ENCODE measurements at regions not wholly inside any gene's neighbourhood (a gene's known extent, or its start where the extent isn't known, plus 50 kb on each side); places are given as distances from the start of the nearest gene placed in this dataset.

DNA sequence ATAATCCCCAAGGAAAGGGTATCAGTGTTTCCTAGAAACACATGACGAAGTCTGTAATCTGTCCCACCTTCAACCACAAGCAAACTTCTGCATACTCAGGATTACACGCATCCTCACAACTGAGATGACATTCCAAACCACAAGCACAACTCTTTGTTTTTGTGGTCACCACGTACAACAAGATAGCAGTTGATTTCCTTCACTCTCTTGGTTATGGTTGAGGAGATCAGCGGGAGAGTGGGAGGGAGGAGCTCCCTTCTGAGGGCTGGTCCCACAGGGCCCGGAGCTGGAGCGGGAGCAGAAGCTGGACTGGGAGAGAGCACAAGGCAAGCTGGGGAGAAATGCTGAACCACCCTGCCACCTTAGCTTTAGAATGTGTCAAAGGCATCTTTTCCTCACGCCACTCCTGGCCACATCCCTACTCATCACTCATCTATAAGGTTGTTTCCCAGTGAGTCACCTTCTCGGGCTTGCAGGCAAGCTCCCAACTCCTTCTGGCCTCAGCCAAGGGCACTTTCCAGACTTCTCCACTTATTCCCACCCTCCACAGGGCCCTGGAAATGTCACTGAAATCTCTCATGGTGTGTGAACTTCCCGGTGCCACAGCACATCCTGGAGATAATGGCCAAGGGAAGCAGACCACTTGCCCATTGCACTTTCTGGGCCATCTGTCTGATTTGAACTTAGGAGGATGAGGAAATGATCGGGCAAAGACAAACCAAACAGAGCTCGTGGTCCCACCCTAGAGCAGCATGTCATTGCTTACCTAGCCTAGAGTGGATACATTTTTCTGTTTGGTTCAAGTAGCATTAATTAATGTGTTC, 98.9 kb upstream of the LGALSL start:
- TF ChIP-seq POLR2A (IDR thresholded peaks at IDR 0.05) (no peak), CTCF (IDR thresholded peaks at IDR 0.05) (no peak), POLR2AphosphoS5 (IDR thresholded peaks at IDR 0.05) (no peak)
